Smooth muscle cell (in vitro differentiated cells): ENCODE measurements at regions not wholly inside any gene's neighbourhood (a gene's known extent, or its start where the extent isn't known, plus 50 kb on each side); places are given as distances from the start of the nearest gene placed in this dataset.

Experiments used
- DNase-seq: peaks from one replicate; lab custom pipeline; 2025; ENCODE audit not compliant: unreplicated experiment; lab: John Stamatoyannopoulos, UW
- H2AFZ ChIP-seq: fragments of 200-600 bp; sonication (generic); 2 replicates; pipeline ENCODE4 v1.6.0; 2016; ENCODE audit warnings: antibody characterized with exemption, low read depth, mild to moderate bottlenecking
- H3F3A ChIP-seq: fragments of 200-600 bp; sonication (generic); 2 replicates; pipeline ENCODE4 v1.6.0; 2017; ENCODE audit warnings: antibody characterized with exemption, low read depth
- H3K27ac ChIP-seq: fragments of 200-600 bp; sonication (generic); 2 replicates; pipeline ENCODE4 v1.5.1; 2016; ENCODE audit warnings: low read depth, mild to moderate bottlenecking
- H3K27me3 ChIP-seq: fragments of 200-600 bp; sonication (generic); 2 replicates; pipeline ENCODE4 v1.6.1; 2016; ENCODE audit warnings: low read depth, mild to moderate bottlenecking
- H3K36me3 ChIP-seq: fragments of 200-600 bp; sonication (generic); 2 replicates; pipeline ENCODE4 v1.5.1; 2016; ENCODE audit warnings: low read depth
- H3K4me1 ChIP-seq: fragments of 200-600 bp; sonication (generic); 2 replicates; pipeline ENCODE4 v1.5.1; 2016; ENCODE audit warnings: low read depth
- H3K4me2 ChIP-seq: fragments of 200-600 bp; sonication (generic); 2 replicates; pipeline ENCODE4 v1.6.0; 2016; ENCODE audit warnings: mild to moderate bottlenecking
- H3K4me3 ChIP-seq: fragments of 200-600 bp; sonication (generic); 2 replicates; pipeline ENCODE4 v1.5.1; 2016; ENCODE audit warnings: mild to moderate bottlenecking
- H3K79me2 ChIP-seq: fragments of 200-600 bp; sonication (generic); 2 replicates; pipeline ENCODE4 v1.6.0; 2016; ENCODE audit warnings: low read depth, mild to moderate bottlenecking
- H3K9ac ChIP-seq: fragments of 200-600 bp; sonication (generic); 2 replicates; pipeline ENCODE4 v1.6.0; 2016; ENCODE audit warnings: low read depth
- H3K9me3 ChIP-seq: fragments of 200-600 bp; sonication (generic); replicated peaks from 2 replicates; pipeline ENCODE4 v1.5.1; 2016; ENCODE audit warnings: low read depth
- H4K20me1 ChIP-seq: fragments of 200-600 bp; sonication (generic); 2 replicates; pipeline ENCODE4 v1.6.0; 2016; ENCODE audit warnings: low read depth
- WGBS: methylation state at CpG from one replicate; pipeline ENCODE4 v1.1.7; 2016; ENCODE audit warnings: low lambda C conversion rate; 5-methylcytosine and 5-hydroxymethylcytosine counted together
- TF ChIP-seq, protein P1 (sequence below): fragments of 200-600 bp; sonication (generic); IDR thresholded peaks from 2 replicates; pipeline ENCODE4 v1.5.1; 2017; ENCODE audit warnings: borderline replicate concordance, mild to moderate bottlenecking, antibody characterized with exemption; ENCODE audit not compliant: insufficient read depth, poor library complexity, severe bottlenecking

GRCh38 chr12:63042646-63043045 is 107.7 kb upstream of the PPM1H start:
- TF ChIP-seq, protein P1, sequence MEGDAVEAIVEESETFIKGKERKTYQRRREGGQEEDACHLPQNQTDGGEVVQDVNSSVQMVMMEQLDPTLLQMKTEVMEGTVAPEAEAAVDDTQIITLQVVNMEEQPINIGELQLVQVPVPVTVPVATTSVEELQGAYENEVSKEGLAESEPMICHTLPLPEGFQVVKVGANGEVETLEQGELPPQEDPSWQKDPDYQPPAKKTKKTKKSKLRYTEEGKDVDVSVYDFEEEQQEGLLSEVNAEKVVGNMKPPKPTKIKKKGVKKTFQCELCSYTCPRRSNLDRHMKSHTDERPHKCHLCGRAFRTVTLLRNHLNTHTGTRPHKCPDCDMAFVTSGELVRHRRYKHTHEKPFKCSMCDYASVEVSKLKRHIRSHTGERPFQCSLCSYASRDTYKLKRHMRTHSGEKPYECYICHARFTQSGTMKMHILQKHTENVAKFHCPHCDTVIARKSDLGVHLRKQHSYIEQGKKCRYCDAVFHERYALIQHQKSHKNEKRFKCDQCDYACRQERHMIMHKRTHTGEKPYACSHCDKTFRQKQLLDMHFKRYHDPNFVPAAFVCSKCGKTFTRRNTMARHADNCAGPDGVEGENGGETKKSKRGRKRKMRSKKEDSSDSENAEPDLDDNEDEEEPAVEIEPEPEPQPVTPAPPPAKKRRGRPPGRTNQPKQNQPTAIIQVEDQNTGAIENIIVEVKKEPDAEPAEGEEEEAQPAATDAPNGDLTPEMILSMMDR: no peak
- 76% methylated on average over 1 of the region's 1 CpG for WGBS
- Histone ChIP-seq H3K9me3 (no peaks in the 10 kb centered on the region), H3K79me2 (no peaks in the 10 kb centered on the region), H3K27me3 (no peaks in the 10 kb centered on the region), H3K36me3 (no peaks in the 10 kb centered on the region), H3K4me2 (no peak overlapping the region), H3K9ac (no peak overlapping the region), H3K4me1 (no peaks in the 10 kb centered on the region), H4K20me1 (no peaks in the 10 kb centered on the region), H3K27ac (no peak overlapping the region), H3K4me3 (no peak overlapping the region), H2AFZ (no peak overlapping the region), H3F3A (no peaks in the 10 kb centered on the region)
- no peak for DNase-seq

GRCh38 chr12:63041601-63042000 is 106.7 kb upstream of the PPM1H start:
- H3F3A ChIP-seq: no peaks in the 10 kb centered on the region
- no peaks in the 10 kb centered on the region for H3K79me2 ChIP-seq
- 74% methylated on average over 1 of the region's 1 CpG for WGBS

GRCh38 chr12:63040526-63041220 is 105.7 kb upstream of the PPM1H start:
- TF ChIP-seq, protein P1: no peak
- no peaks in the 10 kb centered on the region for H4K20me1 ChIP-seq
- H3K9me3 ChIP-seq: no peaks in the 10 kb centered on the region
- H2AFZ ChIP-seq: no peak overlapping the region
- H3F3A ChIP-seq: no peaks in the 10 kb centered on the region
- no peaks in the 10 kb centered on the region for H3K36me3 ChIP-seq
- H3K4me3 ChIP-seq: no peak overlapping the region
- no peak overlapping the region for H3K9ac ChIP-seq
- H3K4me2 ChIP-seq: no peak overlapping the region
- DNase-seq: no peak
- no peaks in the 10 kb centered on the region for H3K4me1 ChIP-seq
- 84% methylated on average over 5 of the region's 5 CpGs for WGBS
- H3K27ac ChIP-seq: no peak overlapping the region
- no peaks in the 10 kb centered on the region for H3K27me3 ChIP-seq
- H3K79me2 ChIP-seq: no peaks in the 10 kb centered on the region

More at GRCh38 chr12:63041601-63042000, 106.7 kb upstream of the PPM1H start:
- Histone ChIP-seq H4K20me1 (no peaks in the 10 kb centered on the region), H3K4me3 (no peak overlapping the region), H3K9me3 (no peaks in the 10 kb centered on the region), H3K9ac (no peak overlapping the region), H3K4me2 (no peak overlapping the region), H2AFZ (no peak overlapping the region), H3K36me3 (no peaks in the 10 kb centered on the region), H3K27me3 (no peaks in the 10 kb centered on the region), H3K27ac (no peak overlapping the region), H3K4me1 (no peaks in the 10 kb centered on the region)
- no peak for DNase-seq
- TF ChIP-seq, protein P1: no peak

- H3K27ac ChIP-seq: no peak overlapping the region
- no peaks in the 10 kb centered on the region for H4K20me1 ChIP-seq
- no peak for DNase-seq
- 94% methylated on average over 3 of the region's 3 CpGs for WGBS
- no peak overlapping the region for H3K9ac ChIP-seq
- TF ChIP-seq, protein P1: no peak
- no peak overlapping the region for H3K4me3 ChIP-seq
- H3K79me2 ChIP-seq: no peaks in the 10 kb centered on the region
- no peak overlapping the region for H2AFZ ChIP-seq
- H3K9me3 ChIP-seq: no peaks in the 10 kb centered on the region
- no peaks in the 10 kb centered on the region for H3K27me3 ChIP-seq
- H3K4me2 ChIP-seq: no peak overlapping the region
- H3K4me1 ChIP-seq: no peaks in the 10 kb centered on the region
- H3K36me3 ChIP-seq: no peaks in the 10 kb centered on the region
- no peaks in the 10 kb centered on the region for H3F3A ChIP-seq
Observed at GRCh38 chr12:63038713-63039100, 103.8 kb upstream of the PPM1H start.
